H7 (cell line): ENCODE measurements at regions not wholly inside any gene's neighbourhood (a gene's known extent, or its start where the extent isn't known, plus 50 kb on each side); places are given as distances from the start of the nearest gene placed in this dataset.

Source experiments
- DNase-seq: peaks from one replicate; pipeline ENCODE4 v3.0.0; 2012
- H3K27me3 ChIP-seq: 2 replicates; pipeline ENCODE4 v1.6.0; 2011; ENCODE audit warnings: mild to moderate bottlenecking, low read length; ENCODE audit not compliant: control insufficient read depth, insufficient read depth
- H3K36me3 ChIP-seq: replicated peaks from 2 replicates; pipeline ENCODE4 v1.5.1; 2011; ENCODE audit warnings: low read length; ENCODE audit not compliant: control insufficient read depth, insufficient read depth
- H3K4me3 ChIP-seq: 2 replicates; pipeline ENCODE4 v1.5.1; 2011; ENCODE audit warnings: low read depth, mild to moderate bottlenecking, control low read depth, low read length, moderate library complexity; ENCODE audit not compliant: insufficient read depth

DNA sequence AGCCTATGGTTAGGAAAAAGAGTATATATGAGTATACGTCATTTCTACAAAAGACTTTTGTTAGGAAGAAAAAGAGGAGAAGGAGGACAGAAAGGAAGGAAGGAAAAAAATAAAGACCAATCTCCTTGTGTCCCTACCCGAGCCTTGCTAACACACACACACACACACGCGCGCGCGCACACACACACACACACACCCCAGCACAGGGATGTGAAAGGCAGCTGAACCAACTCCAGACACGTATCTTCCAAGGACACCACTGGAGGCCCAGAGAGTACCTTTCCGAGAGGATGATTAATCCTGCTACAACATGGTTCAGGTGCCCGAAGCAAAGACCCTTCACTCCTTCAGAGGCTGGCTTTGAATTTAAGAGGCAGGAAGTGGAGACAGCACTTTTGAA is 56.9 kb upstream of the GALNT10 start:
- no peak for DNase-seq
- Histone ChIP-seq H3K27me3 (no peaks in the 10 kb centered on the region), H3K36me3 (no peaks in the 10 kb centered on the region), H3K4me3 (no peak overlapping the region)

- no peak for DNase-seq
- Histone ChIP-seq H3K27me3 (no peaks in the 10 kb centered on the region), H3K4me3 (no peak overlapping the region), H3K36me3 (no peaks in the 10 kb centered on the region)
These were observed 56.0 kb upstream of the GALNT10 start for GRCh38 chr5:154134499-154134898.

DNA sequence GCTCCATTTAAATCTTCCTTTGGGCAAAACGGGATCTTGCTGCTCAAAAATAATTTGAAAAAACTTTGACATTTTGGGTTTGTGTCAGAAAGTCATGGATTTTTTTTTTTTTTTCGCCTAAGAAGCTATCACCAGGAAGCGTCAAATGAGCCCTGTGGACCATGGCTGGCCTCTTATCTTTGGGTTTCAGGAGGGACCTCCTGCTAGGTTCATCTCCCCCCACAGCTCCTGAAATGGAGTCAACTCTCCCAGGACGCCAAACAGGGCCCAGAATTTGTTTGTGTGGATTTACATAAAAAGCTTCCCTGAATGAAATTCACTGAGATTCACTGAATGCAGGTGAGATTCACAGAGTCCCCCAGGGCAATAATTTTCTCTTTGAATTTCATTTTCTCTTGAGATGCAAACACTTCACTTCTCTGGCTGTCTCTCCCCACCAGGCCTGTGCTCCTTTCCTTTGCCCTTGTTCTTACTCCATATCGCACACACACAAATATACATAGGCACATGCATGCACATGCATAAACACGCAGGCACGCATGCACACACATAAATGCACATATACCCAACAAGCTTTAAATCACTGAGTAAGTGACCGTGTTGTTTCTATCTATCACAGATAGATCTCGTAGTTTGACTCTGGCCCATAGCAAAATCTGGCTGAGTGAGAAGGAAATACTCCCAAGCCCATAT is 55.3 kb upstream of the GALNT10 start:
- H3K27me3 ChIP-seq, result no peaks in the 10 kb centered on the region
- no peak overlapping the region for H3K4me3 ChIP-seq
- no peak for DNase-seq
- no peaks in the 10 kb centered on the region for H3K36me3 ChIP-seq

- Histone ChIP-seq H3K36me3 (no peaks in the 10 kb centered on the region), H3K27me3 (no peaks in the 10 kb centered on the region), H3K4me3 (no peak overlapping the region)
- no peak for DNase-seq
These were observed 54.4 kb upstream of the GALNT10 start for GRCh38 chr5:154136141-154136540.

- Histone ChIP-seq H3K27me3 (peaks cover 2% of the 10 kb centered on the region; the same call in 1 of the 2 replicates), H3K4me3 (no peak overlapping the region), H3K36me3 (no peaks in the 10 kb centered on the region)
- no peak for DNase-seq
These were observed 51.8 kb upstream of the GALNT10 start for GRCh38 chr5:154138701-154139100.

DNA sequence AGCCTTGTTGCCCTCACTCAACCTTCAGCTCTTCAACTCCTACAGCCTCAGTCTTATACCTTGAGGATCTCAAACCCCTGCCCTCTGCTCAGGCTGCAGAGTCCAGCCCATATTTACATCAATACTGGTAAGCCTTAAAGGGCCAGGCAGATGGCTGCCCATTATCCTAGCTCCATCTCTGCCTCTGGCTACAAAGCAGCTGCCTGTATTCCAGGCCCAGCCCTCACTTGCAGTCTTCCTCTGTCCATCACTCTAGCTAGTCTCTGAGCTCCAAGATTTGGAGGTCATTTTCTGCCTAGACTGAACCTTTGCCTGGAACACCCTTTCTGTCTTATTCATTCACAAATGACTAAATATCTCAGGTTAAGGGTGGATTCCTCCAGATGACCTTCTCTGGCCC is 50.2 kb upstream of the GALNT10 start:
- no peak for DNase-seq
- no peaks in the 10 kb centered on the region for H3K36me3 ChIP-seq
- no peak overlapping the region for H3K4me3 ChIP-seq
- peaks cover 2% of the 10 kb centered on the region; the same call in 1 of the 2 replicates for H3K27me3 ChIP-seq
